Caco-2 (cell line): ENCODE measurements at regions not wholly inside any gene's neighbourhood (a gene's known extent, or its start where the extent isn't known, plus 50 kb on each side); places are given as distances from the start of the nearest gene placed in this dataset.

Experiments used
- BruUV-seq: library from RNA; stranded (reverse); fragments of 400-500 nt; replicated peaks from 2 replicates; lab custom pipeline; 2021; lab: Mats Ljungman, UMichigan
- CTCF ChIA-PET: fragments of 300-600 bp; sonication (Branson Sonifier 250); formaldehyde crosslinking; loops from one replicate; lab custom pipeline; 2022; ENCODE audit warnings: antibody characterized with exemption; lab: Charles Lee
- POLR2A ChIA-PET: fragments of 300-600 bp; sonication (Branson Sonifier 250); formaldehyde crosslinking; loops from one replicate; lab custom pipeline; 2022; ENCODE audit warnings: antibody characterized with exemption; lab: Charles Lee
- DNase-seq, 2 experiments: peaks; one replicate each; pipeline versions ENCODE4 v3.0.0 to v3.0.0-alpha.2; 2020 to 2022
- H3K27me3 ChIP-seq: replicated peaks from 2 replicates; pipeline ENCODE4 v1.6.0; 2011; ENCODE audit warnings: low read length; ENCODE audit not compliant: control insufficient read depth, insufficient read depth
- H3K36me3 ChIP-seq: 2 replicates; pipeline ENCODE4 v1.5.1; 2011; ENCODE audit warnings: low read length; ENCODE audit not compliant: control insufficient read depth, insufficient read depth
- H3K4me1 ChIP-seq: fragments of 250-450 bp; sonication (Bioruptor Pico); 2 replicates; pipeline ENCODE4 v1.5.1; 2020; ENCODE audit warnings: mild to moderate bottlenecking
- H3K4me3 ChIP-seq: 2 replicates; pipeline ENCODE4 v1.5.1; 2011; ENCODE audit warnings: low read depth, mild to moderate bottlenecking, control low read depth, low read length
- H3K9me3 ChIP-seq: fragments of 250-450 bp; sonication (Bioruptor Pico); 2 replicates; pipeline ENCODE4 v1.5.1; 2020; ENCODE audit warnings: mild to moderate bottlenecking, moderate library complexity
- H3K27ac Mint-ChIP-seq: one replicate; pipeline ENCODE4 v1.8.0; 2022; ENCODE audit warnings: mixed read lengths; ENCODE audit not compliant: unreplicated experiment
- H3K27me3 Mint-ChIP-seq: one replicate; pipeline ENCODE4 v1.8.0; 2022; ENCODE audit warnings: mixed read lengths; ENCODE audit not compliant: insufficient read depth, unreplicated experiment
- H3K36me3 Mint-ChIP-seq: one replicate; pipeline ENCODE4 v1.8.0; 2022; ENCODE audit warnings: mild to moderate bottlenecking, mixed read lengths; ENCODE audit not compliant: insufficient read depth, unreplicated experiment
- H3K4me1 Mint-ChIP-seq: one replicate; pipeline ENCODE4 v1.8.0; 2022; ENCODE audit warnings: low read depth, mixed read lengths; ENCODE audit not compliant: unreplicated experiment
- H3K4me3 Mint-ChIP-seq: one replicate; pipeline ENCODE4 v1.8.0; 2022; ENCODE audit warnings: mild to moderate bottlenecking, moderate library complexity, mixed read lengths; ENCODE audit not compliant: unreplicated experiment
- H3K9me3 Mint-ChIP-seq: one replicate; pipeline ENCODE4 v1.8.0; 2022; ENCODE audit warnings: mixed read lengths; ENCODE audit not compliant: unreplicated experiment
- CTCF ChIP-seq, 2 experiments: fragments of 200-600 bp in 1 of 2; IDR thresholded peaks; 1 replicate in 1 of 2; 2 replicates in 1 of 2; pipeline versions ENCODE4 v1.5.1 to v1.8.0; 2011 to 2022; ENCODE audit warnings: antibody characterized with exemption in 1 of 2, control low read depth in 1 of 2, inconsistent platforms in 1 of 2, low read depth in 1 of 2, low read length in 1 of 2, mild to moderate bottlenecking in 1 of 2, moderate library complexity in 1 of 2; ENCODE audit not compliant: insufficient read depth in 1 of 2, severe bottlenecking in 1 of 2, unreplicated experiment in 1 of 2
- intact Hi-C: fragments of 100-400 bp; cut with micrococcal nuclease; formaldehyde crosslinking; loops from one replicate; pipeline ENCODE4 v1.10.0; 2022; ENCODE audit not compliant: unreplicated experiment

DNA sequence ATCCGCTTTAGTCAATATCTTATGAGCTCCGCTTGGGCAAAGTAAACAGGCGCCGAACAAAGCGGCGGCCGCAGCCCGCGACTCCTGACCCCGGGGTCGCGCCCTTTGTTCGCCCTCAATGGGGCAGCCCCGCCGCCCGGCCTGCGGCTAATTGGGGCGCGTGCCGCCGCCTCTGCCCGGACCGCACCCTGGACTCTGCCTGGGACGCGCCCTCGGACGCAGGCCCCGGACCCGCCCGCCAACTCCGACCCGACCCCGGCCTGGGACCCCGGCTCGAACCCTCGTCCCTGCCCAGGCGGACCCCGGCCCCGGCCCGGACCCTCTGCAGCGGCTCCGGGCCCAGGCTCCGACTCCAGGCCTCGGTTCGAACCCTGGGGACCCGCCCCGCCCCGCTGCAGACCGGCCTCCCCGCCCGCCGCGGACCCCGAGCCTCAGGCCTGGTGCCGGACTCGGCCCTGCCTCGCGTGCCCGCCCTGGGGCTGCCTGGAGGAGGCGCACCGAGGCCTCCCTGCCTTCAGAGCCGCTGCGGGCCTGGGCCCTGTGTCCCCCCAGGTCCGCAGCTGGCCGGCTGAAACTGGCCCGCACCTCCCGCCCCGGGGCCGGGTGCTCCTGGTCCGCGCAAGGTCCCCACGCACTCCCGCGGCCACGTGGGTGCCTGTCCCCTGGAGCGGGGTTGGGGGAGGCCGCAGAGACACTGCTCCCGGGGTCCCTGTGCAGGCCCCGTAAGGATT lies 84.7 kb upstream of the WNT7B start:
- CTCF ChIA-PET, result no interaction called here
- POLR2A ChIA-PET, result no interaction called here
- Histone ChIP-seq H3K4me1 (no peaks in the 10 kb centered on the region), H3K9me3 (no peaks in the 10 kb centered on the region), H3K27me3 (no peaks in the 10 kb centered on the region), H3K4me3 (no peak overlapping the region), H3K36me3 (no peaks in the 10 kb centered on the region)
- peak in 1 of 2 experiments; percentile 16 for DNase-seq
- TF ChIP-seq CTCF (IDR thresholded peaks at IDR 0.05; ENCODE audit: insufficient read depth in 1 of 2, low read depth in 1 of 2, low read length in 1 of 2, severe bottlenecking in 1 of 2, unreplicated experiment in 1 of 2), result no peak
- no TSS peak for BruUV-seq
- Mint-ChIP-seq H3K9me3 (no peaks in the 10 kb centered on the region), H3K4me1 (no peaks in the 10 kb centered on the region), H3K4me3 (no peak overlapping the region), H3K27ac (no peak overlapping the region), H3K27me3 (peaks cover 7% of the 10 kb centered on the region), H3K36me3 (no peaks in the 10 kb centered on the region)
- intact Hi-C loops, result no loop called here

DNA sequence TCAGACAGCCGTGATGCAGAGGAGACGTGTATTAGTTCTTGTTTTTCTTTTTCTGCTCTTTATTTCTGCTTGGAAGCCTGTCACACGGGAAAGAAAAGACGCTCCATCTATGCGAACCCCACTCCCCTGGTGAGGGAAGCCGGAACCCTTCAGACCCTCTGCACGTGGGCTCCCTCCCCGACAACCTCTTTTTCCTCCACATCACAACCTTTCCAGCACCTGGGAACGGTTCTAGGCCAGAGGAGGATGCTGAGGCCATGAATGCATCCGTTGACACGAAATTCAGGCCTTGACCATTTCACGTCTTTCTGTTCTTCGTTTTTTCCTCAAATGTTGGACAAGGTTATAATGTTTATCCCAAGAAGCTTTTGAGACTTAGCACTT lies 85.3 kb upstream of the WNT7B start:
- intact Hi-C loops, result no loop called here
- no peak for TF ChIP-seq CTCF (IDR thresholded peaks at IDR 0.05; ENCODE audit: insufficient read depth in 1 of 2, low read depth in 1 of 2, low read length in 1 of 2, severe bottlenecking in 1 of 2, unreplicated experiment in 1 of 2)
- peak in 1 of 2 experiments; percentile 2 for DNase-seq
- Histone ChIP-seq H3K9me3 (no peaks in the 10 kb centered on the region), H3K4me3 (no peak overlapping the region), H3K4me1 (no peaks in the 10 kb centered on the region), H3K36me3 (no peaks in the 10 kb centered on the region), H3K27me3 (no peaks in the 10 kb centered on the region)
- Mint-ChIP-seq H3K27ac (no peak overlapping the region), H3K4me1 (no peaks in the 10 kb centered on the region), H3K36me3 (no peaks in the 10 kb centered on the region), H3K9me3 (no peaks in the 10 kb centered on the region), H3K4me3 (no peak overlapping the region), H3K27me3 (peaks cover 8% of the 10 kb centered on the region)
- CTCF ChIA-PET, result no interaction called here
- no TSS peak for BruUV-seq
- POLR2A ChIA-PET, result no interaction called here

DNA sequence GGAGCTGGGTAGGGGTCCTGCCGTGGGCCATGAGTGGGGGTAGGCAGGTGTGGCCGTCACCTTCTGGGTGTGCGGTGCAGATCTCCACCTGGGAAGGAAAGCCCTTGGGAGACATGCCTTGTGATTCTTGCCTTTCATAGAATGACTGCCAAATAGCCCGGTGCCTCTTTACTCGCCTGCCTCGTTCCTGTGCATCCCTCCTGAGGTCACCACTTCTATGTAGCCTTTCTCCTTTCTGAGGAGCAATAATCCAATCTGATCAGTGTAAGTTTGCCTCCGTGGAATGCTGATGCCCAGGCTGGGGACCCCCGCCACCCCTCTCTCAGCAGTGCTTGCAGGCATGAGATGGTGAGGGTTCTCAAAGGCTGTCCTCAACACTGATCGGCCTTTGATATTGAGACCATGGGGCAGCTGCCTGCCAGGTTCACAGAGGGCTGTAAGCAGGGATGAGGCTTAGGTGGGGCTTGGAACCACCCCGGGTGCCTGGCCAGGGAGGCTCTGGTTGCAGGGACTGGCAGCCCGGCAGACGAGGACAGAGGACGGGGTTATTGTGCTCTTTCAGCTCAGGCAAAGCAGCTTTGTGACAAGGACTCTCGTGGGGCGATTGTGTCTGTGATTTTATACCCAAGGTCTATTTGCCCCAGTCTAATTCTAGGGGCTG lies 86.1 kb upstream of the WNT7B start:
- Mint-ChIP-seq H3K27ac (no peak overlapping the region), H3K9me3 (no peaks in the 10 kb centered on the region), H3K36me3 (no peaks in the 10 kb centered on the region), H3K27me3 (peaks cover 8% of the 10 kb centered on the region), H3K4me1 (no peaks in the 10 kb centered on the region), H3K4me3 (no peak overlapping the region)
- ChIA-PET POLR2A (no interaction called here), CTCF (no interaction called here)
- Histone ChIP-seq H3K36me3 (no peaks in the 10 kb centered on the region), H3K4me3 (no peak overlapping the region), H3K4me1 (no peaks in the 10 kb centered on the region), H3K9me3 (no peaks in the 10 kb centered on the region), H3K27me3 (no peaks in the 10 kb centered on the region; the same call in 1 of the 2 replicates)
- DNase-seq, result peak in 1 of 2 experiments; percentile 19
- no TSS peak for BruUV-seq
- no peak for TF ChIP-seq CTCF (IDR thresholded peaks at IDR 0.05; ENCODE audit: insufficient read depth in 1 of 2, low read depth in 1 of 2, low read length in 1 of 2, severe bottlenecking in 1 of 2, unreplicated experiment in 1 of 2)
- intact Hi-C loops, result no loop called here
